ENCODE measurements at regions not wholly inside any gene's neighbourhood (a gene's known extent, or its start where the extent isn't known, plus 50 kb on each side); places are given as distances from the start of the nearest gene placed in this dataset.

DNA sequence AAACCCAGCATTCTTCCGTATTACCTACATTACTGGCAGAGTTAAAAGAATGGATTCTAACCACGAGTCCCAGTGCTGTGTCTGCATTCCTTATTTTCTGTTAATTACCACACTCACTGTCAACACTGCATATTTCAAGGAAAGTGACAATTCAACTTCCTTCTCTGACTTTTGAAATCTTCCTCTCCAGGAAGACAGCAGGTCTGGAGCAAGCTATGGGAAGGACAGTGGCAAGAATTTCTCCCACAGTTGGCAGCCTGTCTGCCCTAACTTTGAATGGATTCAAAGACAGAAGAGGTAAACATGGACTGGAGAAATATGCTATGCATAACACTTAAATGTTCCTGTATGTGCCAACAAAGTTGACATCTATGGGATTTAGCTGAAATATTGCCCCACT, 700.5 kb upstream of the CHAC2 start:
- WGBS = 25% methylated on average over 2 of the region's 2 CpGs

GRCh38 chr2:53064154-53064553, 703.5 kb upstream of the CHAC2 start:
- no peaks in the 10 kb centered on the region for H3K9me3 ChIP-seq
- TF ChIP-seq POLR2AphosphoS5 (IDR thresholded peaks at IDR 0.05) = no peak
- TF ChIP-seq, protein P1, sequence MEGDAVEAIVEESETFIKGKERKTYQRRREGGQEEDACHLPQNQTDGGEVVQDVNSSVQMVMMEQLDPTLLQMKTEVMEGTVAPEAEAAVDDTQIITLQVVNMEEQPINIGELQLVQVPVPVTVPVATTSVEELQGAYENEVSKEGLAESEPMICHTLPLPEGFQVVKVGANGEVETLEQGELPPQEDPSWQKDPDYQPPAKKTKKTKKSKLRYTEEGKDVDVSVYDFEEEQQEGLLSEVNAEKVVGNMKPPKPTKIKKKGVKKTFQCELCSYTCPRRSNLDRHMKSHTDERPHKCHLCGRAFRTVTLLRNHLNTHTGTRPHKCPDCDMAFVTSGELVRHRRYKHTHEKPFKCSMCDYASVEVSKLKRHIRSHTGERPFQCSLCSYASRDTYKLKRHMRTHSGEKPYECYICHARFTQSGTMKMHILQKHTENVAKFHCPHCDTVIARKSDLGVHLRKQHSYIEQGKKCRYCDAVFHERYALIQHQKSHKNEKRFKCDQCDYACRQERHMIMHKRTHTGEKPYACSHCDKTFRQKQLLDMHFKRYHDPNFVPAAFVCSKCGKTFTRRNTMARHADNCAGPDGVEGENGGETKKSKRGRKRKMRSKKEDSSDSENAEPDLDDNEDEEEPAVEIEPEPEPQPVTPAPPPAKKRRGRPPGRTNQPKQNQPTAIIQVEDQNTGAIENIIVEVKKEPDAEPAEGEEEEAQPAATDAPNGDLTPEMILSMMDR (IDR thresholded peaks at IDR 0.05) = no peak
- no peak for TF ChIP-seq EP300 (IDR thresholded peaks at IDR 0.05)
- TF ChIP-seq POLR2A (IDR thresholded peaks at IDR 0.05) = no peak
- 94% methylated on average over 1 of the region's 1 CpG for WGBS

More for the DNA sequence above, 700.5 kb upstream of the CHAC2 start:
- H3K9me3 ChIP-seq = no peaks in the 10 kb centered on the region
- no peak for DNase-seq (ENCODE audit: low spot score in 2 of 2)
- no peaks in the 10 kb centered on the region for H3K36me3 ChIP-seq
- TF ChIP-seq POLR2A (IDR thresholded peaks at IDR 0.05) (no peak), POLR2AphosphoS5 (IDR thresholded peaks at IDR 0.05) (no peak), EP300 (IDR thresholded peaks at IDR 0.05) (no peak)
- TF ChIP-seq, protein P1 (IDR thresholded peaks at IDR 0.05) = no peak
- no peaks in the 10 kb centered on the region for H3K27me3 ChIP-seq
- no peaks in the 10 kb centered on the region for H3K4me1 ChIP-seq
- H3K27ac ChIP-seq = no peak overlapping the region
- no peak overlapping the region for H3K4me3 ChIP-seq

DNA sequence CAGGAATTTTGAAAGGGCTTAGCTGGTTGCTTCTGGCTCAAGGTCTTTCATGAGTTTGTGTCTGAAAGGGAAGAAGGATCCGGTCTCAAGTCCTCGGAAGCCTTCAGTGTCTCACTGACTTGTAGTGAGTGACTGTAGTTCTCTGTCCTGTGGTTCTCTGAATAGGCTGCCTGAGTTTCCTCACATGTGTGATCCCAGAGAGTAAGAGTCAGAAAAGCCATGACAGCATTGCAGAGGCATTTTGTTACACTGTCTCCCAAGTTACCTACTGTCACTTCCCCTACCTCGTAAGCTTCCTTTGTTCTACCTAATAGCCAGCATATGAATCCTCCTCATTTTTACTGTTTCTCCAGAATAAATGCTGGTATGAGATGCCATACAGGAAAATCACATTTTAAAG, 709.1 kb upstream of the CHAC2 start:
- Histone ChIP-seq H3K27me3 (no peaks in the 10 kb centered on the region), H3K9me3 (no peaks in the 10 kb centered on the region), H3K36me3 (no peaks in the 10 kb centered on the region), H3K27ac (no peak overlapping the region), H3K4me1 (no peaks in the 10 kb centered on the region), H3K4me3 (no peak overlapping the region)
- TF ChIP-seq, protein P1 (IDR thresholded peaks at IDR 0.05) = no peak
- TF ChIP-seq POLR2A (IDR thresholded peaks at IDR 0.05) = no peak
- TF ChIP-seq POLR2AphosphoS5 (IDR thresholded peaks at IDR 0.05) = no peak
- TF ChIP-seq EP300 (IDR thresholded peaks at IDR 0.05) = no peak
- no peak for DNase-seq (ENCODE audit: low spot score in 2 of 2)
- 77% methylated on average over 3 of the region's 3 CpGs for WGBS

More at GRCh38 chr2:53064154-53064553, 703.5 kb upstream of the CHAC2 start:
- Histone ChIP-seq H3K27ac (no peak overlapping the region), H3K36me3 (no peaks in the 10 kb centered on the region), H3K27me3 (no peaks in the 10 kb centered on the region), H3K4me3 (no peak overlapping the region), H3K4me1 (no peaks in the 10 kb centered on the region)
- no peak for DNase-seq (ENCODE audit: low spot score in 2 of 2)

GRCh38 chr2:53053937-53054336, 713.7 kb upstream of the CHAC2 start:
- no peak for DNase-seq (ENCODE audit: low spot score in 2 of 2)
- Histone ChIP-seq H3K4me1 (no peaks in the 10 kb centered on the region), H3K4me3 (no peak overlapping the region), H3K27ac (no peak overlapping the region), H3K36me3 (no peaks in the 10 kb centered on the region), H3K9me3 (no peaks in the 10 kb centered on the region), H3K27me3 (no peaks in the 10 kb centered on the region)
- TF ChIP-seq EP300 (IDR thresholded peaks at IDR 0.05) = no peak
- no peak for TF ChIP-seq POLR2A (IDR thresholded peaks at IDR 0.05)
- TF ChIP-seq, protein P1 (IDR thresholded peaks at IDR 0.05) = no peak
- TF ChIP-seq POLR2AphosphoS5 (IDR thresholded peaks at IDR 0.05) = no peak

DNA sequence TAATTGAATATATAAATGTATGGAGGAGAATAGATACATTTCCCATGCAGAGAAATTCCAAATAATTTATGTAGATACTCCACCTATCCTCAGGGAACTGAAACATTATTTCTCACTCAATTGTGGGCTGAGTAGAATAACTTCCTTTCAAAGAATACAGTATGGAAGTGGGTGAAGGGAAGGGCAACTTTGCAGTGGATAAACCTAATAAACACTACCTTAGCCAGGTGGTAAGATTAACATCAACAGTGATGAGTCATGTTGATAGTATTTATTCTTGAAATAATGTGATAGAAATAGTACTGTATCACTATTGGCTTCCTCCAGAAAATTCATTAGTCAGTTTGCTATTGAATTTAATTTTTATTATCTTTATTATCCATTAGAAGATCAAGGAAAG, 716.4 kb upstream of the CHAC2 start:
- no peaks in the 10 kb centered on the region for H3K36me3 ChIP-seq
- DNase-seq (ENCODE audit: low spot score in 2 of 2) = no peak
- no peaks in the 10 kb centered on the region for H3K9me3 ChIP-seq
- no peaks in the 10 kb centered on the region for H3K27me3 ChIP-seq
- no peak overlapping the region for H3K4me3 ChIP-seq
- H3K27ac ChIP-seq = no peak overlapping the region
- H3K4me1 ChIP-seq = no peaks in the 10 kb centered on the region
- TF ChIP-seq POLR2A (IDR thresholded peaks at IDR 0.05) (no peak), POLR2AphosphoS5 (IDR thresholded peaks at IDR 0.05) (no peak), EP300 (IDR thresholded peaks at IDR 0.05) (no peak)
- TF ChIP-seq, protein P1 (IDR thresholded peaks at IDR 0.05) = no peak

Data from suprapubic skin (tissue), 4 donors.